OCI-LY1 (cell line): ENCODE measurements at regions not wholly inside any gene's neighbourhood (a gene's known extent, or its start where the extent isn't known, plus 50 kb on each side); places are given as distances from the start of the nearest gene placed in this dataset.

Experiments used
- H2AFZ ChIP-seq: fragments of 200-600 bp; sonication (generic), shearing (Covaris generic); 2 replicates; pipeline ENCODE4 v1.6.0; 2014; ENCODE audit warnings: antibody characterized with exemption, mild to moderate bottlenecking, low read length
- H3F3A ChIP-seq: fragments of 200-600 bp; sonication (generic), shearing (Covaris generic); 2 replicates; pipeline ENCODE4 v1.6.0; 2014; ENCODE audit warnings: mild to moderate bottlenecking, antibody characterized with exemption, low read length, moderate library complexity; ENCODE audit not compliant: insufficient read depth
- H3K27ac ChIP-seq: fragments of 200-600 bp; sonication (generic); 2 replicates; pipeline ENCODE4 v1.5.1; 2014; ENCODE audit warnings: low read length, mixed run types, mild to moderate bottlenecking, low read depth; ENCODE audit not compliant: poor library complexity, severe bottlenecking
- H3K27me3 ChIP-seq: fragments of 200-600 bp; sonication (generic); 2 replicates; pipeline ENCODE4 v1.6.0; 2014; ENCODE audit warnings: antibody characterized with exemption, mild to moderate bottlenecking, low read length, moderate library complexity; ENCODE audit not compliant: insufficient read depth
- H3K36me3 ChIP-seq: fragments of 200-600 bp; sonication (generic); 2 replicates; pipeline ENCODE4 v1.6.1; 2014; ENCODE audit warnings: mild to moderate bottlenecking, antibody characterized with exemption, low read length, moderate library complexity, mixed read lengths; ENCODE audit not compliant: insufficient read depth
- H3K4me1 ChIP-seq: fragments of 200-600 bp; sonication (generic); 2 replicates; pipeline ENCODE4 v1.5.1; 2014; ENCODE audit warnings: mild to moderate bottlenecking, low read length, moderate library complexity; ENCODE audit not compliant: insufficient read depth, severe bottlenecking
- H3K4me2 ChIP-seq: fragments of 200-600 bp; sonication (generic), shearing (Covaris generic); 2 replicates; pipeline ENCODE4 v1.6.1; 2014; ENCODE audit warnings: low read length
- H3K4me3 ChIP-seq: fragments of 200-600 bp; sonication (generic); 2 replicates; pipeline ENCODE4 v1.5.1; 2014; ENCODE audit warnings: low read length, low read depth, mild to moderate bottlenecking, mixed read lengths; ENCODE audit not compliant: poor library complexity, severe bottlenecking
- H3K79me2 ChIP-seq: fragments of 200-600 bp; shearing (Covaris generic); 2 replicates; pipeline ENCODE4 v1.6.1; 2016; ENCODE audit warnings: mixed run types, low read length, mixed read lengths; ENCODE audit not compliant: insufficient read depth
- H3K9ac ChIP-seq: fragments of 200-600 bp; sonication (generic), shearing (Covaris generic); 2 replicates; pipeline ENCODE4 v1.6.1; 2014; ENCODE audit warnings: mild to moderate bottlenecking, low read length, mixed read lengths
- H3K9me2 ChIP-seq: fragments of 200-600 bp; sonication (generic), shearing (Covaris generic); 2 replicates; pipeline ENCODE4 v1.6.1; 2014; ENCODE audit warnings: low read depth, mild to moderate bottlenecking, low read length, mixed read lengths
- H3K9me3 ChIP-seq: fragments of 200-600 bp; shearing (Covaris generic); 2 replicates; pipeline ENCODE4 v1.6.1; 2014; ENCODE audit warnings: low read length, mixed read lengths
- H4K20me1 ChIP-seq: fragments of 200-600 bp; sonication (generic), shearing (Covaris generic); 2 replicates; pipeline ENCODE4 v1.6.0; 2016; ENCODE audit warnings: mild to moderate bottlenecking, low read length; ENCODE audit not compliant: insufficient read depth
- CTCF ChIP-seq: fragments of 200-600 bp; sonication (generic), shearing (Covaris generic); IDR thresholded peaks from 2 replicates; pipeline ENCODE4 v1.5.1; 2017; ENCODE audit warnings: mild to moderate bottlenecking, antibody characterized with exemption, low read length, moderate library complexity, mixed read lengths
- EZH2 ChIP-seq: fragments of 200-600 bp; sonication (generic), shearing (Covaris generic); IDR thresholded peaks from 2 replicates; pipeline ENCODE4 v1.8.0; 2017; ENCODE audit warnings: borderline replicate concordance, mixed run types, mild to moderate bottlenecking, antibody characterized with exemption, low read length, moderate library complexity, mixed read lengths

GRCh38 chr10:111452153-111452552 lies 375.3 kb downstream of the ADRA2A start:
- H3K27ac ChIP-seq = no peak overlapping the region
- no peaks in the 10 kb centered on the region for H3K9me2 ChIP-seq
- H3K79me2 ChIP-seq = no peaks in the 10 kb centered on the region
- H3K27me3 ChIP-seq = no peaks in the 10 kb centered on the region
- no peak overlapping the region for H3K4me2 ChIP-seq
- no peaks in the 10 kb centered on the region for H3F3A ChIP-seq
- H4K20me1 ChIP-seq = no peaks in the 10 kb centered on the region
- no peak overlapping the region for H3K9ac ChIP-seq
- no peaks in the 10 kb centered on the region for H3K4me1 ChIP-seq
- no peak overlapping the region for H2AFZ ChIP-seq
- H3K4me3 ChIP-seq = no peak overlapping the region
- no peaks in the 10 kb centered on the region for H3K36me3 ChIP-seq
- no peaks in the 10 kb centered on the region for H3K9me3 ChIP-seq
- TF ChIP-seq EZH2 = no peak
- no peak for TF ChIP-seq CTCF

GRCh38 chr10:111455776-111456426 lies 379.1 kb downstream of the ADRA2A start:
- no peaks in the 10 kb centered on the region for H3K27me3 ChIP-seq
- TF ChIP-seq CTCF = no peak
- no peak for TF ChIP-seq EZH2
- H3F3A ChIP-seq = no peaks in the 10 kb centered on the region
- no peaks in the 10 kb centered on the region for H3K4me1 ChIP-seq
- H3K9ac ChIP-seq = no peak overlapping the region
- H4K20me1 ChIP-seq = no peaks in the 10 kb centered on the region
- no peaks in the 10 kb centered on the region for H3K9me3 ChIP-seq
- no peak overlapping the region for H2AFZ ChIP-seq
- no peak overlapping the region for H3K4me2 ChIP-seq
- no peak overlapping the region for H3K27ac ChIP-seq
- no peak overlapping the region for H3K4me3 ChIP-seq
- no peaks in the 10 kb centered on the region for H3K79me2 ChIP-seq
- no peaks in the 10 kb centered on the region for H3K36me3 ChIP-seq
- H3K9me2 ChIP-seq = no peaks in the 10 kb centered on the region

- Histone ChIP-seq H4K20me1 (no peaks in the 10 kb centered on the region), H3K27ac (no peak overlapping the region), H3K9me3 (0 out of 2 replicates have a peak, but pooled peaks cover 2% of the 10 kb centered on the region), H3K4me2 (no peak overlapping the region), H3K4me3 (no peak overlapping the region), H3K79me2 (no peaks in the 10 kb centered on the region), H3K9ac (no peak overlapping the region), H3K27me3 (no peaks in the 10 kb centered on the region), H3K36me3 (no peaks in the 10 kb centered on the region), H2AFZ (no peak overlapping the region), H3K4me1 (no peaks in the 10 kb centered on the region), H3F3A (no peaks in the 10 kb centered on the region), H3K9me2 (no peaks in the 10 kb centered on the region)
- no peak for TF ChIP-seq EZH2
- no peak for TF ChIP-seq CTCF
Measured at GRCh38 chr10:111458256-111458655, 381.4 kb downstream of the ADRA2A start.
